ENCODE measurements at regions not wholly inside any gene's neighbourhood (a gene's known extent, or its start where the extent isn't known, plus 50 kb on each side); places are given as distances from the start of the nearest gene placed in this dataset.

GRCh38 chrX:39377157-39377556, 575.9 kb downstream of the MID1IP1 start:
- H3K4me3 ChIP-seq (ENCODE audit: low read length) = no peak overlapping the region
- H3K27me3 ChIP-seq (ENCODE audit: insufficient read depth, low read length) = no peaks in the 10 kb centered on the region
- H3K4me1 ChIP-seq (ENCODE audit: insufficient read depth, low read length) = no peaks in the 10 kb centered on the region
- no peaks in the 10 kb centered on the region for H3K9me3 ChIP-seq (ENCODE audit: low read depth, low read length)

GRCh38 chrX:39377773-39378172, 576.5 kb downstream of the MID1IP1 start:
- Histone ChIP-seq H3K4me3 (ENCODE audit: low read length) (no peak overlapping the region), H3K4me1 (ENCODE audit: insufficient read depth, low read length) (no peaks in the 10 kb centered on the region), H3K27me3 (ENCODE audit: insufficient read depth, low read length) (no peaks in the 10 kb centered on the region), H3K9me3 (ENCODE audit: low read depth, low read length) (no peaks in the 10 kb centered on the region)

- Histone ChIP-seq H3K27me3 (ENCODE audit: insufficient read depth, low read length) (no peaks in the 10 kb centered on the region), H3K9me3 (ENCODE audit: low read depth, low read length) (no peaks in the 10 kb centered on the region), H3K4me1 (ENCODE audit: insufficient read depth, low read length) (no peaks in the 10 kb centered on the region), H3K4me3 (ENCODE audit: low read length) (no peak overlapping the region)
Measured at GRCh38 chrX:39381422-39381821, 580.2 kb downstream of the MID1IP1 start.

- H3K4me3 ChIP-seq (ENCODE audit: low read length) = no peak overlapping the region
- no peaks in the 10 kb centered on the region for H3K4me1 ChIP-seq (ENCODE audit: insufficient read depth, low read length)
- H3K27me3 ChIP-seq (ENCODE audit: insufficient read depth, low read length) = no peaks in the 10 kb centered on the region
Measured at GRCh38 chrX:39384996-39385395, 583.7 kb downstream of the MID1IP1 start.

GRCh38 chrX:39388730-39389129, 587.5 kb downstream of the MID1IP1 start:
- no peaks in the 10 kb centered on the region for H3K27me3 ChIP-seq (ENCODE audit: insufficient read depth, low read length)
- no peaks in the 10 kb centered on the region for H3K9me3 ChIP-seq (ENCODE audit: low read depth, low read length)
- no peaks in the 10 kb centered on the region for H3K4me1 ChIP-seq (ENCODE audit: insufficient read depth, low read length)
- no peak overlapping the region for H3K4me3 ChIP-seq (ENCODE audit: low read length)

More at GRCh38 chrX:39384996-39385395, 583.7 kb downstream of the MID1IP1 start:
- no peaks in the 10 kb centered on the region for H3K9me3 ChIP-seq (ENCODE audit: low read depth, low read length)

- H3K9me3 ChIP-seq (ENCODE audit: low read depth, low read length) = no peaks in the 10 kb centered on the region
- no peaks in the 10 kb centered on the region for H3K4me1 ChIP-seq (ENCODE audit: insufficient read depth, low read length)
- H3K27me3 ChIP-seq (ENCODE audit: insufficient read depth, low read length) = no peaks in the 10 kb centered on the region
- H3K4me3 ChIP-seq (ENCODE audit: low read length) = no peak overlapping the region
Measured at GRCh38 chrX:39396358-39396995, 595.2 kb downstream of the MID1IP1 start.

GRCh38 chrX:39397561-39398199, 596.4 kb downstream of the MID1IP1 start:
- Histone ChIP-seq H3K9me3 (ENCODE audit: low read depth, low read length) (no peaks in the 10 kb centered on the region), H3K4me3 (ENCODE audit: low read length) (no peak overlapping the region), H3K27me3 (ENCODE audit: insufficient read depth, low read length) (no peaks in the 10 kb centered on the region), H3K4me1 (ENCODE audit: insufficient read depth, low read length) (no peaks in the 10 kb centered on the region)

- H3K9me3 ChIP-seq (ENCODE audit: low read depth, low read length) = no peaks in the 10 kb centered on the region
Measured at GRCh38 chrX:39398215-39398962, 597.1 kb downstream of the MID1IP1 start.

GRCh38 chrX:39398963-39399261, 597.7 kb downstream of the MID1IP1 start:
- no peaks in the 10 kb centered on the region for H3K27me3 ChIP-seq (ENCODE audit: insufficient read depth, low read length)
- H3K4me3 ChIP-seq (ENCODE audit: low read length) = no peak overlapping the region
- no peaks in the 10 kb centered on the region for H3K9me3 ChIP-seq (ENCODE audit: low read depth, low read length)
- no peaks in the 10 kb centered on the region for H3K4me1 ChIP-seq (ENCODE audit: insufficient read depth, low read length)

More at GRCh38 chrX:39398215-39398962, 597.1 kb downstream of the MID1IP1 start:
- Histone ChIP-seq H3K27me3 (ENCODE audit: insufficient read depth, low read length) (no peaks in the 10 kb centered on the region), H3K4me3 (ENCODE audit: low read length) (no peak overlapping the region), H3K4me1 (ENCODE audit: insufficient read depth, low read length) (no peaks in the 10 kb centered on the region)

GRCh38 chrX:39399387-39399786, 598.1 kb downstream of the MID1IP1 start:
- Histone ChIP-seq H3K27me3 (ENCODE audit: insufficient read depth, low read length) (no peaks in the 10 kb centered on the region), H3K4me3 (ENCODE audit: low read length) (no peak overlapping the region), H3K4me1 (ENCODE audit: insufficient read depth, low read length) (no peaks in the 10 kb centered on the region), H3K9me3 (ENCODE audit: low read depth, low read length) (no peaks in the 10 kb centered on the region)

- Histone ChIP-seq H3K4me3 (ENCODE audit: low read length) (no peak overlapping the region), H3K9me3 (ENCODE audit: low read depth, low read length) (no peaks in the 10 kb centered on the region), H3K27me3 (ENCODE audit: insufficient read depth, low read length) (no peaks in the 10 kb centered on the region), H3K4me1 (ENCODE audit: insufficient read depth, low read length) (no peaks in the 10 kb centered on the region)
Measured at GRCh38 chrX:39401483-39402110, 600.3 kb downstream of the MID1IP1 start.

- H3K27me3 ChIP-seq (ENCODE audit: insufficient read depth, low read length) = no peaks in the 10 kb centered on the region
- H3K4me3 ChIP-seq (ENCODE audit: low read length) = no peak overlapping the region
- H3K4me1 ChIP-seq (ENCODE audit: insufficient read depth, low read length) = no peaks in the 10 kb centered on the region
- no peaks in the 10 kb centered on the region for H3K9me3 ChIP-seq (ENCODE audit: low read depth, low read length)
Measured at GRCh38 chrX:39402158-39402557, 600.9 kb downstream of the MID1IP1 start.

- no peaks in the 10 kb centered on the region for H3K4me1 ChIP-seq (ENCODE audit: insufficient read depth, low read length)
- H3K9me3 ChIP-seq (ENCODE audit: low read depth, low read length) = no peaks in the 10 kb centered on the region
- H3K4me3 ChIP-seq (ENCODE audit: low read length) = no peak overlapping the region
- no peaks in the 10 kb centered on the region for H3K27me3 ChIP-seq (ENCODE audit: insufficient read depth, low read length)
Measured at GRCh38 chrX:39406799-39407198, 605.5 kb downstream of the MID1IP1 start.

- Histone ChIP-seq H3K4me1 (ENCODE audit: insufficient read depth, low read length) (no peaks in the 10 kb centered on the region), H3K9me3 (ENCODE audit: low read depth, low read length) (no peaks in the 10 kb centered on the region), H3K27me3 (ENCODE audit: insufficient read depth, low read length) (no peaks in the 10 kb centered on the region), H3K4me3 (ENCODE audit: low read length) (no peak overlapping the region)
Measured at GRCh38 chrX:39409246-39409917, 608.1 kb downstream of the MID1IP1 start.
